MM.1S (cell line): ENCODE measurements at regions not wholly inside any gene's neighbourhood (a gene's known extent, or its start where the extent isn't known, plus 50 kb on each side); places are given as distances from the start of the nearest gene placed in this dataset.
A peak's percentile ranks its signal among the peaks of the same experiment; 100 is the strongest.

Experiments
- DNase-seq: peaks from one replicate; pipeline ENCODE4 v3.0.0-alpha.2; 2015
- H2AFZ ChIP-seq: fragments of 300-600 bp; sonication (generic); 2 replicates; pipeline ENCODE4 v1.6.0; 2016; ENCODE audit warnings: antibody characterized with exemption, low read length
- H3F3A ChIP-seq: fragments of 300-600 bp; sonication (generic); 2 replicates; pipeline ENCODE4 v1.6.1; 2016; ENCODE audit warnings: mild to moderate bottlenecking, antibody characterized with exemption, low read length, moderate library complexity, mixed read lengths; ENCODE audit not compliant: insufficient read depth
- H3K27ac ChIP-seq: fragments of 300-600 bp; sonication (generic); 2 replicates; pipeline ENCODE4 v1.5.1; 2016; ENCODE audit warnings: mild to moderate bottlenecking, low read length
- H3K27me3 ChIP-seq: fragments of 300-600 bp; sonication (generic); replicated peaks from 2 replicates; pipeline ENCODE4 v1.6.0; 2016; ENCODE audit warnings: low read length; ENCODE audit not compliant: insufficient read depth
- H3K36me3 ChIP-seq: fragments of 300-600 bp; sonication (generic); replicated peaks from 2 replicates; pipeline ENCODE4 v1.6.1; 2016; ENCODE audit warnings: mild to moderate bottlenecking, low read length, mixed read lengths; ENCODE audit not compliant: insufficient read depth
- H3K4me1 ChIP-seq: fragments of 300-600 bp; sonication (generic); 2 replicates; pipeline ENCODE4 v1.6.1; 2016; ENCODE audit warnings: low read length, mixed read lengths
- H3K4me2 ChIP-seq: fragments of 300-600 bp; sonication (generic); 2 replicates; pipeline ENCODE4 v1.6.0; 2016; ENCODE audit warnings: low read depth, low read length
- H3K4me3 ChIP-seq: fragments of 300-600 bp; sonication (generic); 2 replicates; pipeline ENCODE4 v1.5.1; 2016; ENCODE audit warnings: low read length, mixed read lengths
- H3K79me2 ChIP-seq: fragments of 300-600 bp; sonication (generic); 2 replicates; pipeline ENCODE4 v1.6.1; 2016; ENCODE audit warnings: mixed run types, low read length, mixed read lengths
- H3K9ac ChIP-seq: fragments of 300-600 bp; sonication (generic); 2 replicates; pipeline ENCODE4 v1.6.1; 2016; ENCODE audit warnings: low read length, mixed read lengths
- H3K9me2 ChIP-seq: fragments of 300-600 bp; sonication (generic); replicated peaks from 2 replicates; pipeline ENCODE4 v1.6.1; 2016; ENCODE audit warnings: mild to moderate bottlenecking, low read length, mixed read lengths; ENCODE audit not compliant: insufficient read depth
- H3K9me3 ChIP-seq: fragments of 300-600 bp; sonication (generic); replicated peaks from 2 replicates; pipeline ENCODE4 v1.6.1; 2016; ENCODE audit warnings: mild to moderate bottlenecking, low read length, mixed read lengths; ENCODE audit not compliant: insufficient read depth
- H4K20me1 ChIP-seq: fragments of 300-600 bp; sonication (generic); 2 replicates; pipeline ENCODE4 v1.6.1; 2016; ENCODE audit warnings: mild to moderate bottlenecking, low read length, moderate library complexity, mixed read lengths; ENCODE audit not compliant: insufficient read depth
- CTCF ChIP-seq: fragments of 300-600 bp; sonication (generic); IDR thresholded peaks from 2 replicates; pipeline ENCODE4 v1.5.1; 2016; ENCODE audit warnings: antibody characterized with exemption, low read length, mixed read lengths
- EZH2 ChIP-seq: fragments of 300-600 bp; sonication (generic); optimal IDR thresholded peaks from 2 replicates; pipeline ENCODE3; 2017; ENCODE audit warnings: low read depth, mild to moderate bottlenecking, antibody characterized with exemption, low read length, mixed read lengths
- EZH2phosphoT487 ChIP-seq: fragments of 300-600 bp; sonication (generic); IDR thresholded peaks from 2 replicates; pipeline ENCODE4 v1.6.1; 2018; ENCODE audit warnings: antibody characterized with exemption, low read length

- peak overlapping the region; percentile 69 for H3K4me2 ChIP-seq
- H3K9ac ChIP-seq: peak overlapping the region; percentile 44; the same call in 1 of the 2 replicates
- peaks cover 12% of the 10 kb centered on the region for H3F3A ChIP-seq
- no peaks in the 10 kb centered on the region for H3K27me3 ChIP-seq
- H3K36me3 ChIP-seq: no peaks in the 10 kb centered on the region
- DNase-seq: peak; percentile 65
- no peaks in the 10 kb centered on the region for H3K79me2 ChIP-seq
- no peaks in the 10 kb centered on the region for H4K20me1 ChIP-seq
- no peaks in the 10 kb centered on the region for H3K9me3 ChIP-seq
- H3K4me3 ChIP-seq: peak overlapping the region; percentile 10
- no peaks in the 10 kb centered on the region for H3K9me2 ChIP-seq
- peaks cover 47% of the 10 kb centered on the region for H3K4me1 ChIP-seq
- TF ChIP-seq EZH2phosphoT487 (no peak), EZH2 (no peak), CTCF (peak; percentile 4; the same call in 1 of the 2 replicates)
- H3K27ac ChIP-seq: peak overlapping the region; percentile 89
- H2AFZ ChIP-seq: peak overlapping the region; percentile 78
Observed at GRCh38 chr11:45021692-45022141, 71.0 kb upstream of the TP53I11 start.

GRCh38 chr11:45022294-45023064 is 71.8 kb upstream of the TP53I11 start:
- H3K4me3 ChIP-seq: peak overlapping the region; percentile 10; the same call in 1 of the 2 replicates
- peak overlapping the region; percentile 78 for H2AFZ ChIP-seq
- H3K27me3 ChIP-seq: no peaks in the 10 kb centered on the region
- no peaks in the 10 kb centered on the region for H3K36me3 ChIP-seq
- H3K9ac ChIP-seq: peak overlapping the region; percentile 44; the same call in 1 of the 2 replicates
- H3F3A ChIP-seq: peaks cover 12% of the 10 kb centered on the region
- H3K79me2 ChIP-seq: no peaks in the 10 kb centered on the region
- H3K4me1 ChIP-seq: peaks cover 47% of the 10 kb centered on the region
- no peaks in the 10 kb centered on the region for H4K20me1 ChIP-seq
- H3K9me2 ChIP-seq: no peaks in the 10 kb centered on the region
- H3K27ac ChIP-seq: peak overlapping the region; percentile 89; the same call in 1 of the 2 replicates
- TF ChIP-seq EZH2phosphoT487 (no peak), EZH2 (no peak), CTCF (no peak)
- peak overlapping the region; percentile 69; the same call in 1 of the 2 replicates for H3K4me2 ChIP-seq
- no peaks in the 10 kb centered on the region for H3K9me3 ChIP-seq
- no peak for DNase-seq

GRCh38 chr11:45023065-45023365 is 72.3 kb upstream of the TP53I11 start:
- peaks cover 47% of the 10 kb centered on the region for H3K4me1 ChIP-seq
- H3F3A ChIP-seq: peaks cover 12% of the 10 kb centered on the region
- H3K9me2 ChIP-seq: no peaks in the 10 kb centered on the region
- TF ChIP-seq EZH2: no peak
- no peak for TF ChIP-seq CTCF
- no peak for TF ChIP-seq EZH2phosphoT487
- no peaks in the 10 kb centered on the region for H3K27me3 ChIP-seq
- no peak overlapping the region for H3K4me2 ChIP-seq
- H3K9ac ChIP-seq: no peak overlapping the region
- DNase-seq: no peak
- no peaks in the 10 kb centered on the region for H3K9me3 ChIP-seq
- H4K20me1 ChIP-seq: no peaks in the 10 kb centered on the region
- H3K79me2 ChIP-seq: no peaks in the 10 kb centered on the region
- H3K36me3 ChIP-seq: no peaks in the 10 kb centered on the region
- H3K4me3 ChIP-seq: no peak overlapping the region
- H3K27ac ChIP-seq: no peak overlapping the region
- no peak overlapping the region for H2AFZ ChIP-seq
